ENCODE measurements at regions not wholly inside any gene's neighbourhood (a gene's known extent, or its start where the extent isn't known, plus 50 kb on each side); places are given as distances from the start of the nearest gene placed in this dataset.

DNA sequence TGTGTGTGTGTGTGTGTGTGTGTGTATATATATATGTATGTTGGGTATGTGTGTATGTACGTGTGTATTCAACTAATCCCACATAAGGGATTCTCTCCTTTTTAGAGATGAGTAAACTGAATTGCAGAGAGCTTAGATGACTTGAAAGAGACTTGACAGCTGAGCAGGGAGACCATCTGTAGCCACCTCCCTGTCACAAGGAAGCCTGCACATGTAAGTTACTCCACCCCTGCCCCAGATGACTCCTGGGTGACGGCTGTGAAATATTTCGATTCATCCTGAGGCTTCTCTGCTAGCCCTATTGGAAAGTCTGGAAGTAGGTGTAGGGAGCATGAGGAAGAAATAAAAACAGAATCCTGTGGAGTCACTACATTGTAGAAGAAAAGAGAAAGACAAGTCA lies 480.4 kb downstream of the FOXO1 start:
- DNase-seq (ENCODE audit: low read depth in 4 of 4, low spot score in 1 of 4) = no peak

DNA sequence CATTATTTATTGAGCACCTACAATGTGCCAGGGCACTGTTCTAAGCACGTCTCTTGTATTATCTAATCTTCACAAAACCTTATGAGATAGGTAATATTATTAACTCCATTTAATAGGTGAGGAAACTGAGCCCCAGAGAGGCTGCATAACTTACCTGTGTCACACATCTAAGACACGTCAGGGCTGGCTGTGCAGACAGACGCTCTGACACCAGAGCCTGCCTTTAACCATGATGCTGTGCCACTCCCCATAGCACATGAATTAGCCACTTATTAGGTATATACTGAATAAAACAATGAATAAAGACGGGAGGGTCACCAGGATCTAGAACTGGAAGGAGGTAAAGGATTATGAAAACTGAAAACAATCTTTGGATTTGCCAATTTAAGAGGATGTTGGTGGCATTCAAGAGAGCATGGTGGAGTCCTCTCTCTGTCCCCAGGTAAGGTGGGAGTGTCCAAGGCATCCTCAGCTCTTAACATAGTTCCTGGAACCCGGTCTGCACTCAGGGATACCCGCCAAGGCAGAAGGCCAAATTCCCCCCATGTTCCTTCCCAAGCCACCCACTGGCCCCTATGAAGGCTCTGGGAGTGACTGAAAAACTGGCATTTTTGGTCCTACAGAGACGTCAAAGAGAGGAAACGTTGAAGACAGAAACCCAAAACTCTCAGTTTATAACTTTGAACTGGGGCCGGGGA lies 479.7 kb downstream of the FOXO1 start:
- no peak for DNase-seq (ENCODE audit: low read depth in 4 of 4, low spot score in 1 of 4)

- DNase-seq (ENCODE audit: low read depth in 4 of 4, low spot score in 1 of 4) = no peak
Measured at GRCh38 chr13:40187324-40187795, 479.1 kb downstream of the FOXO1 start.

GRCh38 chr13:40187841-40188591 lies 478.4 kb downstream of the FOXO1 start:
- no peak for DNase-seq (ENCODE audit: low read depth in 4 of 4, low spot score in 1 of 4)

DNA sequence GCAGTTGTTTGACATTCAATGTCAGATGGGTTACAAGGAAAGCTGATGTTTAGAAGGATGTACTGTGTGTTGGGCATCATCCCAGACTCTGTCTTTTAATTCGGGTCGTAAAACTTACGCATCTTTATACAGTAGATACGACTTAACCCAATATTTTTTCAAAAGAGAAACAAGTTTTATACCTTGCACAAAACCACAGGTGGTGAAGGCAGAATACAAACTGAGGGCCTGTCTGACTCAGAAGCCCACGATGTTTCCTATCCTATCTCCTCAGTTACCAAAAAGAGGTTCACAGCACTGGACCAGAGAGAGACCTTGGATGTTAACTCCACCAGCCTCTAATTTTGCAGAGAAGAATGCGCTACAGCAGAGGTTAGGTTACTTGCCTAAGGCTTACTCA lies 477.0 kb downstream of the FOXO1 start:
- DNase-seq (ENCODE audit: low read depth in 4 of 4, low spot score in 1 of 4) = no peak

- no peak for DNase-seq (ENCODE audit: low read depth in 4 of 4, low spot score in 1 of 4)
Measured at GRCh38 chr13:40189898-40190630, 476.4 kb downstream of the FOXO1 start.

GRCh38 chr13:40190641-40191100 lies 475.8 kb downstream of the FOXO1 start:
- DNase-seq (ENCODE audit: low read depth in 4 of 4, low spot score in 1 of 4) = peak in 2 of 4 experiments; percentile 35 to 64

- no peak for DNase-seq (ENCODE audit: low read depth in 4 of 4, low spot score in 1 of 4)
Measured at GRCh38 chr13:40191186-40191980, 475.1 kb downstream of the FOXO1 start.

DNA sequence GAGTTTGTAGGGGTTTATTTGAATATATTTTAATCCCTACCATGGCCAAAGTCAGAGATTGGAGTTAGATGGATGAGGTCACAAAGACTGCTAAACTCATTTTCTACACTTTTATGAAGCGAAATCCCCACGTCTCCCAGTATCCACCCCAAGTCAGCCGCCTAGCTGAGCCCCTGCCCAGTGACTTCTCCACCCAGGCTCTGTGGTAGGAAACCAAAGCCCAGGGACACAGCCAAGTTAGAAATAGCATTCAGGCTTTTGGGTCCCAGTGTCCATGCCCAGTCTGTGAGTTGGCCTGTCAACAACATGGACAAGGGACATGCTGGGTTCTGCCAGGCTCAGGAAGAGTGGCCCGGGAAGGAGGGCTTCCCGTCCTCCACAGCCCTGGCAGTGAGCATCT lies 474.0 kb downstream of the FOXO1 start:
- no peak for DNase-seq (ENCODE audit: low read depth in 4 of 4, low spot score in 1 of 4)

- DNase-seq (ENCODE audit: low read depth in 4 of 4, low spot score in 1 of 4) = no peak
Measured at GRCh38 chr13:40192858-40193257, 473.6 kb downstream of the FOXO1 start.

GRCh38 chr13:40193286-40194223 lies 472.9 kb downstream of the FOXO1 start:
- DNase-seq (ENCODE audit: low read depth in 4 of 4, low spot score in 1 of 4) = no peak

GRCh38 chr13:40194224-40194806 lies 472.1 kb downstream of the FOXO1 start:
- no peak for DNase-seq (ENCODE audit: low read depth in 4 of 4, low spot score in 1 of 4)

DNA sequence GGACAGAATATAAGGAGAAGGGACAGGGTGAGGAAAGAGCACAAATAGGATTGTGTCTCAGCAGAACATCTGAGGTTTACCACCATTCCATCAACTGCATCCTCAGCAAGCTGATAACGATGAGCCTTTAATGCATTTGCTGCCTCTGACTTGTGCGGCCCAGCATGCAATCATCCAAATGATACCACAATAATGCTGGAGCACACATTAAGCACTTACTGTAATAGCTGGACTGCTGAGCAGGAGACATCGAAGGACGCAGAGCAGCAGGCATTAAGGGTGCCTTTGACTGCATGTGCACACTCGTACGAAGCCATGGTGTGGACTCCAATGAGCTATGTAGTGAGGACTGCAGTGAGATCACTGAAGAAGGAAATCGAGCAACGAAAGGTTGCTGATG lies 469.4 kb downstream of the FOXO1 start:
- no peak for DNase-seq (ENCODE audit: low read depth in 4 of 4, low spot score in 1 of 4)

DNA sequence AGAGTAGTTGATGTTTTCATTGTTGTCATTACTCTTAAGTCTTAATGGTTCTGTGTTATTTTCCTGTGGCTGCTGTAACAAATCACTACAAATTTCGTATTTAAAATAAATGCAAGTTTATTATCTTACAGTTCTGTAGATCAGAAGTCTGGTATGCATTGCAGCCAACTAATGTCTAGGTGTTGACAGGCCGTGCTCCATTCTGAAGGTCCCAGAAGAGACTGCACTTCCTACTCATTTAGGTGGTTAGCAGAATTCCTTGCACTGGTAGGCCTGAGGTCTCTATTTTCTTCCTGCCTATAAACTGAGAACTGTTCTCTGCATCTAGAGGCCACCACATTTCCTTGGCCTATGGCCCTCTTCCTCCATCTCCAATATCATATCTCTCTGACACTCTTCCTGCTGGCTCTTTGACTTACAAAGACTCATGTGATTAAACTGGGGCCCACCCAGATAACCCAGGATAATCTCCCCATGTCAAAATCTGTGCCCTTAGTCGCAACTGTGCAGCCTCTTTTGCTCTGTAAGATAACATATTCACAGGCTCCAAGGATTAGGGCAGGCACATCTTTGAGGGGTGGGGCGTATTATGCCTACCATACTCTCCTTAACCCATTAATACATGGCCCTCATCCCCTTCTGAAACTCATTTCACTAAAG lies 468.4 kb downstream of the FOXO1 start:
- no peak for DNase-seq (ENCODE audit: low read depth in 4 of 4, low spot score in 1 of 4)

- no peak for DNase-seq (ENCODE audit: low read depth in 4 of 4, low spot score in 1 of 4)
Measured at GRCh38 chr13:40200273-40200978, 466.0 kb downstream of the FOXO1 start.

DNA sequence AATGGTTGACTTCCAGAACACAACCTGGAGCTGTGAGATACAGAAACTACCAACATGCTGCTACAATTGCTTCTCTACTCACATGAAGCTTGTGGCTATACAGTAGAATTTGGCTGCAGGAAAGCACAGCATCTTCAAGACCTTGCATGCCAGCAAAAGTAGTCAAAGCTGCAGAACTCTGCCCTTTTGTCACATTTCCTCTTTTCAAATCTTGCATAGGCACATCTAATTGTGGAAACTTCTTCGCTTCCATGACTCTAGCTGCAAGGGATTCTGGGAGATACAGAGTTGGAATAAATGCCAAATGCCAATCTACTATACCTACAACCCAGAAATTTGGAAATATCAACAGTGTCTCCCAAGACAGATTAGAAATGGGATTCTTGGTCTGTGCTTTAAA lies 462.2 kb downstream of the FOXO1 start:
- DNase-seq (ENCODE audit: low read depth in 4 of 4, low spot score in 1 of 4) = no peak

DNA sequence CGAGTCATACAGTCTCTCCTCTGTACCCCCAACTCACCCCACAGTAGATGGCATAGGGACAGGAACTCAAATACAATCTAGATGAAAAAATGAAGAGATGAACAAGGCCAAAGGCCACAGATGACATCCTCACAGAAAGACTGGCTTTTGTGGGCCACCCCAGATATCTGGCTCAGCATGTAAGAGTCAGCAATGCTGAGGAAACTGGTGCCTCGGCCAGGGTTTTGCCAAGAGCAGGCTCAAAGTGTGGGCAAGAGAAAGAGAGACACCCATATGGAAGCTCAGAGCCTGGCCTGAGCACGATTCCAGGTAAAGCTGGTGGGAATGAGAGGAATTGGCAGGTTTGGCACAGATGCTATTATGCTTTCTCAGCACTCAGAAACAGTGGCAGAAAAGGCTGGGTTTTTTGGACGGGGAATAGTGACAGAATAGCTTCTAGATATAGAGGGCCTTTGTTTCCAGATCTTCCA lies 460.6 kb downstream of the FOXO1 start:
- no peak for DNase-seq (ENCODE audit: low read depth in 4 of 4, low spot score in 1 of 4)

Data from stimulated activated CD4-positive, alpha-beta T cell treated with anti-CD3 and anti-CD28 coated beads, Interleukin-1b, Interleukin-23, amount 100 ng/mL, for 24 hours (primary cell).